HepG2 (cell line): ENCODE measurements at regions not wholly inside any gene's neighbourhood (a gene's known extent, or its start where the extent isn't known, plus 50 kb on each side); places are given as distances from the start of the nearest gene placed in this dataset.

Source experiments
- CHD2 ChIP-seq: IDR thresholded peaks from 2 replicates; pipeline ENCODE4 v1.6.1; 2011; ENCODE audit warnings: low read depth, low read length, improper control_type of control experiment
- EZH2 ChIP-seq: conservative IDR thresholded peaks from 2 replicates; pipeline ENCODE4 v1.6.1; 2012; ENCODE audit warnings: mild to moderate bottlenecking, low read depth, low read length, moderate library complexity
- HOXA3 ChIP-seq: sonication (generic); formaldehyde crosslinking; IDR thresholded peaks from 2 replicates; pipeline ENCODE4 v1.5.0; 2020; ENCODE audit warnings: missing genetic modification reagents
- NR2F2 ChIP-seq: IDR thresholded peaks from 2 replicates; pipeline ENCODE4 v1.6.1; 2012; ENCODE audit warnings: low read depth, inconsistent platforms, borderline replicate concordance
- POLR2A ChIP-seq, 2 experiments: IDR thresholded peaks; 2 replicates each; pipeline ENCODE4 v1.6.1; 2011; ENCODE audit warnings: low read depth in 2 of 2, low read length in 2 of 2, mild to moderate bottlenecking in 1 of 2, moderate library complexity in 1 of 2; ENCODE audit not compliant: insufficient read depth in 1 of 2
- POLR2AphosphoS5 ChIP-seq: IDR thresholded peaks from 2 replicates; pipeline ENCODE4 v1.6.1; 2012; ENCODE audit warnings: low read depth, low read length
- REST ChIP-seq, 2 experiments: IDR thresholded peaks; 2 replicates each; pipeline ENCODE4 v1.6.1; 2011 to 2012; ENCODE audit warnings: low read length in 2 of 2, borderline replicate concordance in 1 of 2, low read depth in 1 of 2, mild to moderate bottlenecking in 1 of 2, moderate library complexity in 1 of 2
- SPEN ChIP-seq: sonication (generic); formaldehyde crosslinking; IDR thresholded peaks from 2 replicates; pipeline ENCODE4 v1.5.1; 2020; ENCODE audit warnings: low read depth, mild to moderate bottlenecking, missing genetic modification reagents
- TOE1 ChIP-seq: sonication (generic); formaldehyde crosslinking; IDR thresholded peaks from 2 replicates; pipeline ENCODE4 v1.4.0; 2020; ENCODE audit warnings: mild to moderate bottlenecking, missing genetic modification reagents
- ZNF703 ChIP-seq: sonication (generic); formaldehyde crosslinking; IDR thresholded peaks from 2 replicates; pipeline ENCODE4 v1.5.1; 2020; ENCODE audit warnings: missing genetic modification reagents, mild to moderate bottlenecking, moderate library complexity, borderline replicate concordance
- ZNF776 ChIP-seq: sonication (generic); formaldehyde crosslinking; IDR thresholded peaks from 2 replicates; pipeline ENCODE4 v1.4.0; 2020; ENCODE audit warnings: mild to moderate bottlenecking, missing genetic modification reagents
- TF ChIP-seq, protein P1 (sequence below): sonication (generic); formaldehyde crosslinking; IDR thresholded peaks from 2 replicates; pipeline ENCODE4 v1.5.0; 2020; ENCODE audit warnings: mild to moderate bottlenecking, missing genetic modification reagents, moderate library complexity

DNA sequence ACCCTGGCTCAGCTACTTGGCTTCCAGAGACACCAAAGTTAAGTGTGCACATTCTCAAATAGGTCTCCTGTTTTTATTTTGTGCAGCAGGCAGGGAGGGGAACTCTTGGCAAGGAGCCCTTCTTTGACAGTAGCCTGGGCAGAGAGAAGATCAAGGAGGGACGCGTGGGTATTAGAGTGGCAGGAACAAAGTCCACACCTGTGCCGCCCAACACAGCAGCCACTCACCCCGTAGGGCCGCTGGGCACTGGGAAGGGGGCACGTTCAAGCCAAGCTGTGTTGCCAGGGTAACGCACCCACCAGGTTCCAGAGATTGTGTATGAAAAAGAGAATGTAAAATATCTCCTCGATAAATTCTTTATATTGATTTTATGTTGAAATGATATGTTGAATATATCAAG, 229.3 kb upstream of the AGAP1 start:
- TF ChIP-seq, protein P1, sequence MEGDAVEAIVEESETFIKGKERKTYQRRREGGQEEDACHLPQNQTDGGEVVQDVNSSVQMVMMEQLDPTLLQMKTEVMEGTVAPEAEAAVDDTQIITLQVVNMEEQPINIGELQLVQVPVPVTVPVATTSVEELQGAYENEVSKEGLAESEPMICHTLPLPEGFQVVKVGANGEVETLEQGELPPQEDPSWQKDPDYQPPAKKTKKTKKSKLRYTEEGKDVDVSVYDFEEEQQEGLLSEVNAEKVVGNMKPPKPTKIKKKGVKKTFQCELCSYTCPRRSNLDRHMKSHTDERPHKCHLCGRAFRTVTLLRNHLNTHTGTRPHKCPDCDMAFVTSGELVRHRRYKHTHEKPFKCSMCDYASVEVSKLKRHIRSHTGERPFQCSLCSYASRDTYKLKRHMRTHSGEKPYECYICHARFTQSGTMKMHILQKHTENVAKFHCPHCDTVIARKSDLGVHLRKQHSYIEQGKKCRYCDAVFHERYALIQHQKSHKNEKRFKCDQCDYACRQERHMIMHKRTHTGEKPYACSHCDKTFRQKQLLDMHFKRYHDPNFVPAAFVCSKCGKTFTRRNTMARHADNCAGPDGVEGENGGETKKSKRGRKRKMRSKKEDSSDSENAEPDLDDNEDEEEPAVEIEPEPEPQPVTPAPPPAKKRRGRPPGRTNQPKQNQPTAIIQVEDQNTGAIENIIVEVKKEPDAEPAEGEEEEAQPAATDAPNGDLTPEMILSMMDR (CRISPR knock-in tag) = no peak
- TF ChIP-seq TOE1 (no peak), CHD2 (no peak), ZNF703 (CRISPR knock-in tag) (no peak), ZNF776 (CRISPR knock-in tag) (no peak), POLR2AphosphoS5 (no peak), NR2F2 (no peak), HOXA3 (CRISPR knock-in tag) (no peak), POLR2A (IDR thresholded peaks at IDR 0.05; ENCODE audit: insufficient read depth in 1 of 2, low read depth in 2 of 2, low read length in 2 of 2) (no peak), REST (IDR thresholded peaks at IDR 0.05; ENCODE audit: borderline replicate concordance in 1 of 2, low read depth in 1 of 2, low read length in 2 of 2) (no peak), SPEN (no peak), EZH2 (no peak)
